Adrenal gland (tissue), 9 donors: ENCODE measurements at regions not wholly inside any gene's neighbourhood (a gene's known extent, or its start where the extent isn't known, plus 50 kb on each side); places are given as distances from the start of the nearest gene placed in this dataset.

ENCODE experiments used
- DNase-seq, 7 donors: peaks; one replicate each; pipeline ENCODE4 v3.0.0-alpha.2; 2019 to 2020
- H3K27ac ChIP-seq, 5 donors: fragments of 200-600 bp; sonication (generic) in 4 of 5; 1 replicate in 3 of 5; 2 replicates in 2 of 5; pipeline versions ENCODE4 v1.5.1 to v1.8.0; 2016 to 2020; ENCODE audit warnings: mild to moderate bottlenecking in 1 of 5
- H3K27me3 ChIP-seq: fragments of 200-600 bp; 2 replicates; pipeline ENCODE4 v1.8.0; 2021
- H3K36me3 ChIP-seq, 2 donors: fragments of 200-600 bp; replicated peaks in 1 of 2; 1 replicate in 1 of 2; 2 replicates in 1 of 2; pipeline versions ENCODE4 v1.5.1 to v1.8.0; 2018 to 2022
- H3K4me1 ChIP-seq, 2 donors: fragments of 200-600 bp; replicated peaks in 1 of 2; 1 replicate in 1 of 2; 2 replicates in 1 of 2; pipeline versions ENCODE4 v1.5.1 to v1.8.0; 2018 to 2021
- H3K4me3 ChIP-seq, 4 donors: fragments of 200-600 bp; sonication (generic) in 3 of 4; one replicate each; pipeline ENCODE4 v1.5.1; 2016 to 2018
- H3K9me3 ChIP-seq, 3 donors: fragments of 200-600 bp; sonication (generic) in 1 of 3; replicated peaks in 1 of 3; 1 replicate in 2 of 3; 2 replicates in 1 of 3; pipeline versions ENCODE4 v1.5.1 to v1.8.0; 2016 to 2021
- CTCF ChIP-seq, 6 experiments: fragments of 450-650 bp in 4 of 6; fragments of 200-600 bp in 2 of 6; sonication (generic) in 1 of 6; IDR thresholded peaks; 1 replicate in 5 of 6; 2 replicates in 1 of 6; pipeline versions ENCODE4 v1.5.1 to v1.8.0; 2016 to 2021; ENCODE audit warnings: antibody characterized with exemption in 6 of 6, mild to moderate bottlenecking in 2 of 6, moderate library complexity in 1 of 6
- POLR2A ChIP-seq, 2 donors: fragments of 450-650 bp; IDR thresholded peaks; one replicate each; pipeline ENCODE4 v1.6.1; 2017; ENCODE audit warnings: antibody characterized with exemption in 2 of 2, mild to moderate bottlenecking in 2 of 2, moderate library complexity in 1 of 2
- WGBS, 4 donors: extraction: QIAGEN DNeasy Blood & Tissue Kit in 2 of 4; methylation state at CpG; one replicate each; pipeline versions ENCODE4 v1.1.5 to v1.1.7; 2013 to 2017; 5-methylcytosine and 5-hydroxymethylcytosine counted together
- intact Hi-C, 2 donors: fragments of 100-400 bp; cut with DNase I; formaldehyde crosslinking; loops; one replicate each; pipeline versions ENCODE4 v1.14.1 to v1.15.0; 2022 to 2023
- donor health status: healthy with polysubstance abuse.
- donor health status: Bipolar disorder and iron deficiency.
- donor health status: DM: yes; HTN: yes; CAD: no.
- donor health status: DM: no; HTN: no; CAD: no.
- donor health status: DM: no; HTN: no; CAD: no.

DNA sequence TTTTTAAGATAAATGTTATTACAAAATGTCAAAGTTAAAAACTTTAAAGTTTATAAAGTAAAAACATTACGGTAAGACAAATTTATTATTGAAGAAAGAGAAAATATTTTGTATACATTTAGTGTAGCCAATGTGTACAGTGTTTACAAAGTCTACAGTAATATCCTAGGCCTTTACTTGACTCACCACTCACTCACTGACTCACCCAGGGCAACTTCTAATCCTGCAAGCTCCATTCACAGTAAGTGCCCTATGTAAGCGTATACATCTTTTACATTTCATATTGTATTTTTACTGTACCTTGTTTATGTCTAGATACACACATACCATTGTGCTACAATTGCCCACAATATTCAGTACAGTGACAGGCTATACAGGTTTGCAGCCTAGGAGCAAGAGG, 448.2 kb downstream of the KCTD12 start:
- intact Hi-C loops: no loop called here

DNA sequence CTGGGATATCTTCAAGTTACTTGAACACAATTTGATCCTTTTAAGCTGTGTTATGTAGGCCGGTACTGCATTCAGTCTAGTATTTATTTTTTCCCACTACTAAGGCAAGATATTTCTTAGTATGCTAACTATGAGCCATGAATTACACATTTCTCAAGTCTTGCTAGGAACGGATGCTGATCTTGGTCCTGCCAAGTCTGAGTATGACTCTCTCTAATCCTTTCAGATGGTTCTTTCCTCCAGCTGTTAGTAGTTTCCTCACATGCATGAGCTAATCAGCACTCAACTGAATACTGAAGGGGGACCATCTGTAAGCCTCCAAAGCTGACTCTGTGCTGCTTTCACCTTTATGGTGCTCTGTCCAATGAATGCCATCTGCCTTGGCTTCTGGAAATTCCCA, 460.3 kb downstream of the KCTD12 start:
- no peak overlapping the region for H3K27ac ChIP-seq

More for the DNA sequence above, 448.2 kb downstream of the KCTD12 start:
- Histone ChIP-seq H3K9me3 (no peaks in the 10 kb centered on the region), H3K4me3 (no peak overlapping the region), H3K27me3 (no peaks in the 10 kb centered on the region), H3K4me1 (no peaks in the 10 kb centered on the region), H3K36me3 (no peaks in the 10 kb centered on the region), H3K27ac (no peak overlapping the region)
- 93 to 99% (median 97%) methylated on average over 2 of the region's 2 CpGs for WGBS, 4 donors
- no peak for DNase-seq
- TF ChIP-seq CTCF (IDR thresholded peaks at IDR 0.05): no peak
- TF ChIP-seq POLR2A (IDR thresholded peaks at IDR 0.05): no peak

GRCh38 chr13:76421011-76421410, 465.2 kb downstream of the KCTD12 start:
- H3K9me3 ChIP-seq: no peaks in the 10 kb centered on the region
- intact Hi-C loops: no loop called here
- H3K27me3 ChIP-seq: no peaks in the 10 kb centered on the region
- H3K36me3 ChIP-seq: no peaks in the 10 kb centered on the region
- TF ChIP-seq CTCF (IDR thresholded peaks at IDR 0.05) (no peak), POLR2A (IDR thresholded peaks at IDR 0.05) (no peak)
- no peak for DNase-seq
- no peak overlapping the region for H3K27ac ChIP-seq
- H3K4me3 ChIP-seq: no peak overlapping the region
- WGBS, 4 donors: 58 to 72% (median 61%) methylated on average over 3 of the region's 3 CpGs
- no peaks in the 10 kb centered on the region for H3K4me1 ChIP-seq

More for the DNA sequence above, 460.3 kb downstream of the KCTD12 start:
- Histone ChIP-seq H3K36me3 (no peaks in the 10 kb centered on the region), H3K4me3 (no peak overlapping the region), H3K9me3 (no peaks in the 10 kb centered on the region), H3K4me1 (no peaks in the 10 kb centered on the region), H3K27me3 (no peaks in the 10 kb centered on the region)
- DNase-seq: no peak
- 50 to 62% (median 59%) methylated on average over 2 of the region's 2 CpGs for WGBS, 4 donors
- intact Hi-C loops: no loop called here
- no peak for TF ChIP-seq CTCF (IDR thresholded peaks at IDR 0.05)
- TF ChIP-seq POLR2A (IDR thresholded peaks at IDR 0.05): no peak

- no peak for TF ChIP-seq CTCF (IDR thresholded peaks at IDR 0.05)
- no peak for TF ChIP-seq POLR2A (IDR thresholded peaks at IDR 0.05)
- intact Hi-C loops: no loop called here
- no peaks in the 10 kb centered on the region for H3K9me3 ChIP-seq
Measured at GRCh38 chr13:76418404-76418803, 467.8 kb downstream of the KCTD12 start.

More at GRCh38 chr13:76418404-76418803, 467.8 kb downstream of the KCTD12 start:
- H3K4me1 ChIP-seq: no peaks in the 10 kb centered on the region
- 31 to 46% (median 36%) methylated on average over 2 of the region's 2 CpGs for WGBS, 4 donors
- DNase-seq: no peak
- H3K27ac ChIP-seq: no peak overlapping the region
- no peak overlapping the region for H3K4me3 ChIP-seq
- no peaks in the 10 kb centered on the region for H3K27me3 ChIP-seq
- no peaks in the 10 kb centered on the region for H3K36me3 ChIP-seq
